IMR-90 (cell line): ENCODE measurements at regions not wholly inside any gene's neighbourhood (a gene's known extent, or its start where the extent isn't known, plus 50 kb on each side); places are given as distances from the start of the nearest gene placed in this dataset.

ENCODE experiments used
- ATAC-seq: fragments of 200-7000 bp; cut with Tn5 transposase; 2 replicates; pipeline ENCODE4 v1.9.1; 2020; ENCODE audit warnings: low read depth, mild to moderate bottlenecking, moderate library complexity
- BruUV-seq: library from RNA; stranded (reverse); fragments of 400-500 nt; replicated peaks from 2 replicates; lab custom pipeline; 2021; lab: Mats Ljungman, UMichigan
- CTCF ChIA-PET: fragments of 300-600 bp; formaldehyde crosslinking; extraction: SDS; loops from one replicate; lab custom pipeline; 2021; ENCODE audit warnings: antibody characterized with exemption; lab: Yijun Ruan, JAX
- POLR2A ChIA-PET: fragments of 300-600 bp; sonication (Branson Sonifier 250); formaldehyde crosslinking; loops from one replicate; lab custom pipeline; 2022; ENCODE audit warnings: antibody characterized with exemption; ENCODE audit not compliant: unreplicated experiment; lab: Charles Lee
- DNase-seq: peaks from one replicate; pipeline ENCODE4 v3.0.0; 2013
- H2AFZ ChIP-seq: replicated peaks from 2 replicates; pipeline ENCODE3; 2013; ENCODE audit warnings: low read length, mild to moderate bottlenecking; ENCODE audit not compliant: poor library complexity
- H2AK5ac ChIP-seq: 2 replicates; pipeline ENCODE4 v1.6.1; 2013; ENCODE audit warnings: low read depth, low read length, inconsistent platforms
- H2AK9ac ChIP-seq: replicated peaks from 2 replicates; pipeline ENCODE3; 2013; ENCODE audit warnings: mild to moderate bottlenecking, low read depth, low read length, moderate library complexity; ENCODE audit not compliant: poor library complexity
- H2BK120ac ChIP-seq: 2 replicates; pipeline ENCODE4 v1.6.1; 2013; ENCODE audit warnings: low read depth, low read length, inconsistent platforms
- H2BK15ac ChIP-seq: 3 replicates; pipeline ENCODE4 v1.6.1; 2013; ENCODE audit warnings: low read depth, low read length, inconsistent platforms
- H2BK20ac ChIP-seq: 2 replicates; pipeline ENCODE4 v1.6.1; 2013; ENCODE audit warnings: low read depth, mild to moderate bottlenecking, inconsistent platforms, low read length, moderate library complexity
- H2BK5ac ChIP-seq: 2 replicates; pipeline ENCODE4 v1.6.1; 2013; ENCODE audit warnings: mild to moderate bottlenecking, low read depth, low read length, inconsistent platforms; ENCODE audit not compliant: poor library complexity, severe bottlenecking
- H3K14ac ChIP-seq: replicated peaks from 2 replicates; pipeline ENCODE4 v1.6.1; 2013; ENCODE audit warnings: low read depth, low read length, inconsistent platforms
- H3K18ac ChIP-seq: 2 replicates; pipeline ENCODE4 v1.6.1; 2013; ENCODE audit warnings: low read depth, low read length, control low read depth
- H3K23ac ChIP-seq: 2 replicates; pipeline ENCODE4 v1.6.1; 2013; ENCODE audit warnings: low read depth, low read length, inconsistent platforms
- H3K27ac ChIP-seq: 2 replicates; pipeline ENCODE4 v1.5.1; 2013; ENCODE audit warnings: mild to moderate bottlenecking, control low read depth, low read length; ENCODE audit not compliant: insufficient read depth
- H3K27me3 ChIP-seq: 2 replicates; pipeline ENCODE4 v1.6.1; 2013; ENCODE audit warnings: low read length; ENCODE audit not compliant: control insufficient read depth, insufficient read depth
- H3K36me3 ChIP-seq: 2 replicates; pipeline ENCODE4 v1.6.1; 2013; ENCODE audit warnings: low read length, mixed read lengths; ENCODE audit not compliant: control insufficient read depth, insufficient read depth
- H3K4ac ChIP-seq: 2 replicates; pipeline ENCODE4 v1.6.1; 2013; ENCODE audit warnings: low read depth, low read length, inconsistent platforms
- H3K4me1 ChIP-seq: 2 replicates; pipeline ENCODE4 v1.6.1; 2013; ENCODE audit warnings: low read length, mixed read lengths; ENCODE audit not compliant: control insufficient read depth, insufficient read depth
- H3K4me2 ChIP-seq: 2 replicates; pipeline ENCODE4 v1.6.1; 2013; ENCODE audit warnings: low read depth, mild to moderate bottlenecking, control low read depth, low read length, moderate library complexity
- H3K4me3 ChIP-seq: 2 replicates; pipeline ENCODE4 v1.5.1; 2013; ENCODE audit warnings: low read depth, mild to moderate bottlenecking, control low read depth, low read length, moderate library complexity; ENCODE audit not compliant: insufficient read depth
- H3K56ac ChIP-seq: 2 replicates; pipeline ENCODE4 v1.6.1; 2013; ENCODE audit warnings: low read length, inconsistent platforms; ENCODE audit not compliant: insufficient read depth; ENCODE audit errors: extremely low read depth
- H3K79me1 ChIP-seq, 2 experiments: 2 replicates each; pipeline ENCODE4 v1.6.1; 2013; ENCODE audit warnings: low read length in 2 of 2, inconsistent platforms in 1 of 2, low read depth in 1 of 2
- H3K9ac ChIP-seq: 2 replicates; pipeline ENCODE4 v1.6.1; 2013; ENCODE audit warnings: low read depth, low read length, control low read depth
- H3K9me1 ChIP-seq: 2 replicates; pipeline ENCODE4 v1.6.1; 2013; ENCODE audit warnings: low read length, inconsistent platforms; ENCODE audit not compliant: insufficient read depth
- H3K9me3 ChIP-seq: 2 replicates; pipeline ENCODE4 v1.6.1; 2013; ENCODE audit warnings: low read length; ENCODE audit not compliant: control insufficient read depth, insufficient read depth
- H4K20me1 ChIP-seq: 2 replicates; pipeline ENCODE4 v1.6.1; 2013; ENCODE audit warnings: low read length, inconsistent platforms; ENCODE audit not compliant: insufficient read depth
- H4K5ac ChIP-seq: 2 replicates; pipeline ENCODE4 v1.6.1; 2013; ENCODE audit warnings: mild to moderate bottlenecking, low read depth, low read length, control low read depth
- H4K8ac ChIP-seq, 2 experiments: 2 replicates each; pipeline ENCODE4 v1.6.1; 2013; ENCODE audit warnings: low read depth in 2 of 2, low read length in 2 of 2, control low read depth in 1 of 2, inconsistent platforms in 1 of 2
- H4K91ac ChIP-seq: 2 replicates; pipeline ENCODE4 v1.6.1; 2013; ENCODE audit warnings: low read depth, low read length, inconsistent platforms; ENCODE audit not compliant: insufficient read depth
- BHLHE40 ChIP-seq: fragments of 150-350 bp; IDR thresholded peaks from 2 replicates; pipeline ENCODE4 v1.6.1; 2016; ENCODE audit warnings: mild to moderate bottlenecking, low read depth, low read length
- CTCF ChIP-seq: conservative IDR thresholded peaks from 2 replicates; pipeline ENCODE4 v1.5.1; 2012; ENCODE audit warnings: mild to moderate bottlenecking, low read depth, low read length, improper control_type of control experiment
- MXI1 ChIP-seq: IDR thresholded peaks from 2 replicates; pipeline ENCODE4 v1.6.1; 2012; ENCODE audit warnings: low read depth, mild to moderate bottlenecking, low read length, moderate library complexity, borderline replicate concordance
- NFE2L2 ChIP-seq: fragments of 150-350 bp; IDR thresholded peaks from 2 replicates; pipeline ENCODE4 v1.6.1; 2016; ENCODE audit warnings: low read depth, mild to moderate bottlenecking, low read length
- RAD21 ChIP-seq: IDR thresholded peaks from 2 replicates; pipeline ENCODE4 v1.6.1; 2012; ENCODE audit warnings: low read length, improper control_type of control experiment
- RCOR1 ChIP-seq: IDR thresholded peaks from 2 replicates; pipeline ENCODE4 v1.6.1; 2012; ENCODE audit warnings: mild to moderate bottlenecking, low read length, improper control_type of control experiment; ENCODE audit not compliant: insufficient replicate concordance
- RFX5 ChIP-seq: IDR thresholded peaks from 2 replicates; pipeline ENCODE4 v1.8.0; 2012; ENCODE audit warnings: low read depth, mild to moderate bottlenecking, low read length, moderate library complexity
- WGBS, 2 experiments: methylation state at CpG; one replicate each; pipeline versions ENCODE4 v1.1.5 to v1.1.7; 2013; ENCODE audit warnings: missing lambda C conversion rate in 2 of 2; ENCODE audit not compliant: insufficient read length in 1 of 2; ENCODE audit errors: extremely low coverage in 2 of 2; 5-methylcytosine and 5-hydroxymethylcytosine counted together
- dilution Hi-C: fragments of 300-500 bp; cut with HindIII; formaldehyde crosslinking; loops from one replicate; pipeline ENCODE4 v1.14.3; 2018; ENCODE audit warnings: low sequenced_read_pairs; ENCODE audit not compliant: unreplicated experiment
- in situ Hi-C: fragments of 300-500 bp; cut with MboI; formaldehyde crosslinking; loops from 3 replicates; pipeline ENCODE4 v1.14.3; 2019; ENCODE audit warnings: low sequenced_read_pairs, inconsistent platforms, mixed read lengths
- intact Hi-C: fragments of 100-400 bp; cut with micrococcal nuclease; formaldehyde crosslinking; loops from 2 replicates; pipeline ENCODE4 v1.10.0; 2022
- TF ChIP-seq, protein P1 (sequence below): fragments of 150-350 bp; IDR thresholded peaks from 2 replicates; pipeline ENCODE4 v1.6.1; 2017; ENCODE audit warnings: mild to moderate bottlenecking, antibody characterized with exemption, low read length, low read depth
- TF ChIP-seq, protein P2 (sequence below): fragments of 150-350 bp; IDR thresholded peaks from 2 replicates; pipeline ENCODE4 v1.6.1; 2016; ENCODE audit warnings: low read depth, mild to moderate bottlenecking, low read length, moderate library complexity, borderline replicate concordance

GRCh38 chr2:184314829-184315228, 283.5 kb upstream of the ZNF804A start:
- H4K20me1 ChIP-seq: no peaks in the 10 kb centered on the region
- no peak for ATAC-seq
- no TSS peak for BruUV-seq

More at GRCh38 chr2:184314829-184315228, 283.5 kb upstream of the ZNF804A start:
- no peak overlapping the region for H2BK5ac ChIP-seq
- H4K8ac ChIP-seq: no peak overlapping the region
- no peak overlapping the region for H2AK9ac ChIP-seq
- H3K4me1 ChIP-seq: no peaks in the 10 kb centered on the region
- H3K4me2 ChIP-seq: no peak overlapping the region
- H3K36me3 ChIP-seq: no peaks in the 10 kb centered on the region
- H3K56ac ChIP-seq: no peak overlapping the region
- CTCF ChIA-PET: no interaction called here
- no peak overlapping the region for H2BK15ac ChIP-seq
- WGBS, 2 experiments: no CpG with 5 or more reads among the region's 2 CpGs
- H2BK120ac ChIP-seq: no peak overlapping the region
- POLR2A ChIA-PET: no interaction called here
- H3K18ac ChIP-seq: no peak overlapping the region
- H4K91ac ChIP-seq: no peak overlapping the region
- H2AK5ac ChIP-seq: no peak overlapping the region
- H2BK20ac ChIP-seq: no peak overlapping the region
- no peak overlapping the region for H3K14ac ChIP-seq
- DNase-seq: no peak
- 0 out of 2 replicates have a peak, but pooled peaks cover 2% of the 10 kb centered on the region for H3K9me3 ChIP-seq
- in situ Hi-C loops: no loop called here
- no peaks in the 10 kb centered on the region for H3K79me1 ChIP-seq
- no peaks in the 10 kb centered on the region for H3K27me3 ChIP-seq
- no peak overlapping the region for H3K4me3 ChIP-seq
- no peaks in the 10 kb centered on the region for H3K9me1 ChIP-seq
- TF ChIP-seq BHLHE40 (no peak), RFX5 (no peak), CTCF (no peak), MXI1 (no peak), RCOR1 (no peak), RAD21 (no peak), NFE2L2 (no peak)
- TF ChIP-seq, protein P1, sequence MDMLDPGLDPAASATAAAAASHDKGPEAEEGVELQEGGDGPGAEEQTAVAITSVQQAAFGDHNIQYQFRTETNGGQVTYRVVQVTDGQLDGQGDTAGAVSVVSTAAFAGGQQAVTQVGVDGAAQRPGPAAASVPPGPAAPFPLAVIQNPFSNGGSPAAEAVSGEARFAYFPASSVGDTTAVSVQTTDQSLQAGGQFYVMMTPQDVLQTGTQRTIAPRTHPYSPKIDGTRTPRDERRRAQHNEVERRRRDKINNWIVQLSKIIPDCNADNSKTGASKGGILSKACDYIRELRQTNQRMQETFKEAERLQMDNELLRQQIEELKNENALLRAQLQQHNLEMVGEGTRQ: no peak
- TF ChIP-seq, protein P2, sequence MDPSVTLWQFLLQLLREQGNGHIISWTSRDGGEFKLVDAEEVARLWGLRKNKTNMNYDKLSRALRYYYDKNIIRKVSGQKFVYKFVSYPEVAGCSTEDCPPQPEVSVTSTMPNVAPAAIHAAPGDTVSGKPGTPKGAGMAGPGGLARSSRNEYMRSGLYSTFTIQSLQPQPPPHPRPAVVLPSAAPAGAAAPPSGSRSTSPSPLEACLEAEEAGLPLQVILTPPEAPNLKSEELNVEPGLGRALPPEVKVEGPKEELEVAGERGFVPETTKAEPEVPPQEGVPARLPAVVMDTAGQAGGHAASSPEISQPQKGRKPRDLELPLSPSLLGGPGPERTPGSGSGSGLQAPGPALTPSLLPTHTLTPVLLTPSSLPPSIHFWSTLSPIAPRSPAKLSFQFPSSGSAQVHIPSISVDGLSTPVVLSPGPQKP: no peak
- intact Hi-C loops: no loop called here
- no peak overlapping the region for H4K5ac ChIP-seq
- H3K23ac ChIP-seq: no peak overlapping the region
- dilution Hi-C loops: no loop called here
- H3K4ac ChIP-seq: no peak overlapping the region
- H3K9ac ChIP-seq: no peak overlapping the region
- H2AFZ ChIP-seq: no peak overlapping the region
- no peak overlapping the region for H3K27ac ChIP-seq
